Neural cell (in vitro differentiated cells): ENCODE measurements at regions not wholly inside any gene's neighbourhood (a gene's known extent, or its start where the extent isn't known, plus 50 kb on each side); places are given as distances from the start of the nearest gene placed in this dataset.

Experiments used
- H2AFZ ChIP-seq: fragments of 200-600, 300-800 bp; sonication (generic), shearing (Covaris generic); 2 replicates; pipeline ENCODE4 v1.6.0; 2014; ENCODE audit warnings: low read depth, mild to moderate bottlenecking, antibody characterized with exemption, low read length, moderate library complexity
- H3F3A ChIP-seq: fragments of 200-600 bp; shearing (Covaris generic); 2 replicates; pipeline ENCODE4 v1.6.1; 2016; ENCODE audit warnings: mild to moderate bottlenecking, moderate library complexity, mixed read lengths, antibody characterized with exemption, low read length; ENCODE audit not compliant: insufficient read depth, poor library complexity, severe bottlenecking
- H3K27ac ChIP-seq: fragments of 200-600, 300-800 bp; sonication (generic), shearing (Covaris generic); 2 replicates; pipeline ENCODE4 v1.5.1; 2014; ENCODE audit warnings: mild to moderate bottlenecking, low read length, moderate library complexity
- H3K27me3 ChIP-seq: fragments of 300-800, 200-600 bp; sonication (generic), shearing (Covaris generic); 2 replicates; pipeline ENCODE4 v1.6.0; 2014; ENCODE audit warnings: mild to moderate bottlenecking, low read depth, low read length, moderate library complexity; ENCODE audit not compliant: insufficient read depth
- H3K36me3 ChIP-seq: fragments of 300-800, 200-600 bp; sonication (generic), shearing (Covaris generic); 2 replicates; pipeline ENCODE4 v1.5.1; 2014; ENCODE audit warnings: mild to moderate bottlenecking, antibody characterized with exemption, low read length, moderate library complexity; ENCODE audit not compliant: insufficient read depth
- H3K4me2 ChIP-seq: fragments of 300-800, 200-600 bp; sonication (generic), shearing (Covaris generic); 2 replicates; pipeline ENCODE4 v1.6.0; 2014; ENCODE audit warnings: mild to moderate bottlenecking, low read length
- H3K4me3 ChIP-seq: fragments of 300-800, 200-600 bp; sonication (generic), shearing (Covaris generic); 2 replicates; pipeline ENCODE4 v1.5.1; 2014; ENCODE audit warnings: mild to moderate bottlenecking, low read length, moderate library complexity
- H3K79me2 ChIP-seq: fragments of 200-600 bp; shearing (Covaris generic); replicated peaks from 2 replicates; pipeline ENCODE4 v1.6.0; 2014; ENCODE audit warnings: mild to moderate bottlenecking, low read length, moderate library complexity; ENCODE audit not compliant: insufficient read depth
- H3K9ac ChIP-seq: fragments of 300-800, 200-600 bp; sonication (generic), shearing (Covaris generic); 2 replicates; pipeline ENCODE4 v1.6.1; 2016; ENCODE audit warnings: mild to moderate bottlenecking, low read length, mixed read lengths
- H3K9me2 ChIP-seq: fragments of 200-600 bp; shearing (Covaris generic); 2 replicates; pipeline ENCODE4 v1.6.1; 2016; ENCODE audit warnings: mild to moderate bottlenecking, low read length, mixed read lengths; ENCODE audit not compliant: insufficient read depth
- H3K9me3 ChIP-seq: fragments of 200-600, 300-800 bp; sonication (generic), shearing (Covaris generic); 2 replicates; pipeline ENCODE4 v1.6.1; 2016; ENCODE audit warnings: mild to moderate bottlenecking, mixed run types, low read length, moderate library complexity, mixed read lengths
- H4K20me1 ChIP-seq: fragments of 200-600 bp; shearing (Covaris generic); 2 replicates; pipeline ENCODE4 v1.6.1; 2016; ENCODE audit warnings: mild to moderate bottlenecking, mixed run types; ENCODE audit not compliant: insufficient read depth
- EP300 ChIP-seq: fragments of 450-650 bp; conservative IDR thresholded peaks from 2 replicates; pipeline ENCODE4 v1.6.1; 2014; ENCODE audit warnings: antibody characterized with exemption, mild to moderate bottlenecking, moderate library complexity; ENCODE audit not compliant: poor library complexity, severe bottlenecking
- EZH2 ChIP-seq: fragments of 200-600, 300-800 bp; shearing (Covaris generic), sonication (generic); IDR thresholded peaks from 2 replicates; pipeline ENCODE4 v1.6.1; 2014; ENCODE audit warnings: antibody characterized with exemption, low read length, borderline replicate concordance, mild to moderate bottlenecking; ENCODE audit not compliant: insufficient read depth, poor library complexity, severe bottlenecking
- MXI1 ChIP-seq: fragments of 450-650 bp; conservative IDR thresholded peaks from 2 replicates; pipeline ENCODE4 v1.6.1; 2014; ENCODE audit warnings: antibody characterized with exemption, mild to moderate bottlenecking; ENCODE audit not compliant: poor library complexity, severe bottlenecking
- POLR2AphosphoS5 ChIP-seq: IDR thresholded peaks from 2 replicates; pipeline ENCODE4 v1.6.1; 2012
- RAD21 ChIP-seq: fragments of 450-650 bp; conservative IDR thresholded peaks from 2 replicates; pipeline ENCODE4 v1.6.1; 2014; ENCODE audit warnings: antibody characterized with exemption, mild to moderate bottlenecking, moderate library complexity
- REST ChIP-seq: IDR thresholded peaks from 2 replicates; pipeline ENCODE4 v1.6.1; 2012; ENCODE audit warnings: borderline replicate concordance
- SMC3 ChIP-seq: fragments of 450-650 bp; conservative IDR thresholded peaks from 2 replicates; pipeline ENCODE4 v1.6.1; 2014; ENCODE audit warnings: antibody characterized with exemption, mild to moderate bottlenecking, moderate library complexity; ENCODE audit not compliant: poor library complexity
- TAF1 ChIP-seq: IDR thresholded peaks from 2 replicates; pipeline ENCODE4 v1.6.1; 2012; ENCODE audit warnings: low read depth
- TF ChIP-seq, protein P1 (sequence below): fragments of 450-650 bp; IDR thresholded peaks from 2 replicates; pipeline ENCODE4 v1.5.1; 2014; ENCODE audit warnings: antibody characterized with exemption, mild to moderate bottlenecking, moderate library complexity; ENCODE audit not compliant: poor library complexity, severe bottlenecking

DNA sequence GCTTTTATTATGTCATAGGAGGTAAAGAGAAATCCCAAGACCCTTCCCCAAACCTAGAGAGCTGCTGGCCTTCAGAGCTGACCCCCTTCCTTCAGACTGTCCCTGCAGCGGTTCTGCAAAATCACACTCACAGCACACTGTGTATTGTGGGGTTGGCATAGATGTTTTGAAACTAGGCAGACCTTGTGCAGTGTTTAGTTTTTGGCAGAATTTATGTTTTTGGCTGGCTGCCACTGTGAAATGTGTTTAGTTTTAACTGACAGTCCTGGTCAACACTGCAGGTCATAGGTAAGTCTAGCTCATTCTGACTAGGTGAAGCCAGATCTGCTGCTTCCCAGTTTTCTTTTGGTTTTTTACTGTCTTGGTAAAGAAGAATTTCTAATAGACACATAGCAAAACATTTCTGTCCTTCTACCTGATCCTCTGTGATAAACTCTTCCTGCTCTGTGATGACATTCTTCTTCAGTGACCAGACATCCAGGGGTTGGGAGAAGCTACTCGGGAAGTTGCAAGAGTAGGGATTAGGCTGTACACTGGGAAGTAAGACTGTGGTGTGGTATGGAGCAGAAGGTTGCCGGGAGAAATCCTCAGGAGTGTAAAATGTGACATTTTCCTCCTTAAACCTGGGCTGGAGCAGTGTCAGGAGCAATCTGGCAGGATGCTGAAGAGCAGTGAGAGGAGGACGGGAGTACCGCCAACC lies 209.6 kb upstream of the MCTP2 start:
- Histone ChIP-seq H3K27me3 (no peaks in the 10 kb centered on the region), H3K9me3 (no peaks in the 10 kb centered on the region), H3K79me2 (no peaks in the 10 kb centered on the region), H3K4me3 (no peak overlapping the region), H3K4me2 (no peak overlapping the region), H3K9ac (no peak overlapping the region), H4K20me1 (no peaks in the 10 kb centered on the region), H3K36me3 (no peaks in the 10 kb centered on the region), H3F3A (no peaks in the 10 kb centered on the region), H3K27ac (no peak overlapping the region), H3K9me2 (no peaks in the 10 kb centered on the region), H2AFZ (no peak overlapping the region)
- TF ChIP-seq REST (no peak), TAF1 (no peak), POLR2AphosphoS5 (no peak)
- TF ChIP-seq, protein P1, sequence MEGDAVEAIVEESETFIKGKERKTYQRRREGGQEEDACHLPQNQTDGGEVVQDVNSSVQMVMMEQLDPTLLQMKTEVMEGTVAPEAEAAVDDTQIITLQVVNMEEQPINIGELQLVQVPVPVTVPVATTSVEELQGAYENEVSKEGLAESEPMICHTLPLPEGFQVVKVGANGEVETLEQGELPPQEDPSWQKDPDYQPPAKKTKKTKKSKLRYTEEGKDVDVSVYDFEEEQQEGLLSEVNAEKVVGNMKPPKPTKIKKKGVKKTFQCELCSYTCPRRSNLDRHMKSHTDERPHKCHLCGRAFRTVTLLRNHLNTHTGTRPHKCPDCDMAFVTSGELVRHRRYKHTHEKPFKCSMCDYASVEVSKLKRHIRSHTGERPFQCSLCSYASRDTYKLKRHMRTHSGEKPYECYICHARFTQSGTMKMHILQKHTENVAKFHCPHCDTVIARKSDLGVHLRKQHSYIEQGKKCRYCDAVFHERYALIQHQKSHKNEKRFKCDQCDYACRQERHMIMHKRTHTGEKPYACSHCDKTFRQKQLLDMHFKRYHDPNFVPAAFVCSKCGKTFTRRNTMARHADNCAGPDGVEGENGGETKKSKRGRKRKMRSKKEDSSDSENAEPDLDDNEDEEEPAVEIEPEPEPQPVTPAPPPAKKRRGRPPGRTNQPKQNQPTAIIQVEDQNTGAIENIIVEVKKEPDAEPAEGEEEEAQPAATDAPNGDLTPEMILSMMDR, result no peak

DNA sequence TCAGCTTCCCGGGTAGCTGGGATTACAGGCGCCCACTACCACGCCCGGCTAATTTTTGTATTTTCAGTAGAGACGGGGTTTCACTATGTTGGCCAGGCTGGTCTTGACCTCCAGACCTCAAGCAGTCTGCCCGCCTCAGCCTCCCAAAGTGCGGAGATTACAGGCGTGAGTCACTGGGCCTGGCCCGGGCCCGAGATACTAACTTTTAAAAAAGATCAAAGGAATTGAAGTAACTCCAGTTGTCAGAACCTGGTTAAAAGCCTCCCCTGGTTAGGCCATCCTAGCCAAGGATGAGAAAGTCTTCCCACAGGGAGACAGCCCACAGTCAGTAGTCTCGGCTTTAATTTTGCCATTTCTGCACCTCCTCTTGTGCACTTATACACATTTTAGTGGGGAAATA lies 212.3 kb upstream of the MCTP2 start:
- H3K9me3 ChIP-seq, result no peaks in the 10 kb centered on the region
- no peak overlapping the region for H3K27ac ChIP-seq
- no peak overlapping the region for H3K4me2 ChIP-seq
- no peaks in the 10 kb centered on the region for H4K20me1 ChIP-seq
- TF ChIP-seq EZH2 (no peak), RAD21 (no peak), REST (no peak), POLR2AphosphoS5 (no peak), TAF1 (no peak), EP300 (no peak), SMC3 (no peak), MXI1 (no peak)
- TF ChIP-seq, protein P1, result no peak
- H3F3A ChIP-seq, result no peaks in the 10 kb centered on the region
- H3K9ac ChIP-seq, result no peak overlapping the region
- no peak overlapping the region for H2AFZ ChIP-seq
- no peaks in the 10 kb centered on the region for H3K9me2 ChIP-seq
- H3K79me2 ChIP-seq, result no peaks in the 10 kb centered on the region
- no peaks in the 10 kb centered on the region for H3K36me3 ChIP-seq
- H3K4me3 ChIP-seq, result no peak overlapping the region
- no peaks in the 10 kb centered on the region for H3K27me3 ChIP-seq
